HG03108 (cell line): ENCODE measurements at regions not wholly inside any gene's neighbourhood (a gene's known extent, or its start where the extent isn't known, plus 50 kb on each side); places are given as distances from the start of the nearest gene placed in this dataset.
"Not testable (repeated sequence)": the region's sequence is repeated elsewhere in the genome, so short reads cannot be mapped to it uniquely, and the experiment has no call there.

Experiments used
- ATAC-seq: cut with Tn5 transposase; IDR thresholded peaks from one replicate; pipeline ENCODE4 v1.9.1; 2021; ENCODE audit warnings: moderate library complexity; ENCODE audit not compliant: unreplicated experiment

DNA sequence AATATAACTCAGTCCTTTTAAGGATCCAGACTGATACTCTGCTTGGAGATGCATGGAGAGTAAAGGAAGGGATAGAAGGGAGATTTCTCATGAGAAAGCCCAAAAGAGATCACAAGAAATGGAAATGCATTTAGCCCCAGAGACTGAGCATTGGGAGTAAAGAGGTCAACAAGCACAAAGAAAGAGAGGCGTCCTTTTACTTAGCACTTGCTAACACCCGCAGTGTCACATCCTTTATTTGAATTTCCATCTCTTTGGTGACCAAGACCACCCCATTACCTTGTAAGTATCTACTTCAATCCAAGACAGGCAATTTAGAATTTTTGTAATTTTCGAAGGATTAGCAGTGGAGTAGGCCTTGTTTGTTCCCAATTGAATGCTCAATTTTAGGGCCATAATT lies 111.8 kb upstream of the DCC start:
- ATAC-seq = no peak

DNA sequence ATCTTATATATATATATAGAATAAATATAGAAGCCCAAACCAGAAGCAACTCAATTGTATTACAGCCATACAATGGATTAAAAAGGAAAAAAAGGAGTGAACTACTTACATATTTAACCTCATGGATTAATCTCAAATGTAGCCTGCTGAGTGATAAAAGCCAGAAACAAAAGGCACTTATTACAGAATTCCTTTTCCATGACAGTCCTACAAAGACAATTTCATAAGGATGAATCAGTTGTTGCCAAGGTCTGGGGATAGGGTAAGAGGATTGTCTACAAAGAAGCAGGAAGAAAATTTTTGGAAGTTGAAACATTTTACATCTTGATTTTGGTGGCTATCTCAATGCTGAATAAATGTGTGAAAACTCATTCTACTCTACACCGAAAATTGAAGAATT lies 103.9 kb upstream of the DCC start:
- ATAC-seq = no peak

DNA sequence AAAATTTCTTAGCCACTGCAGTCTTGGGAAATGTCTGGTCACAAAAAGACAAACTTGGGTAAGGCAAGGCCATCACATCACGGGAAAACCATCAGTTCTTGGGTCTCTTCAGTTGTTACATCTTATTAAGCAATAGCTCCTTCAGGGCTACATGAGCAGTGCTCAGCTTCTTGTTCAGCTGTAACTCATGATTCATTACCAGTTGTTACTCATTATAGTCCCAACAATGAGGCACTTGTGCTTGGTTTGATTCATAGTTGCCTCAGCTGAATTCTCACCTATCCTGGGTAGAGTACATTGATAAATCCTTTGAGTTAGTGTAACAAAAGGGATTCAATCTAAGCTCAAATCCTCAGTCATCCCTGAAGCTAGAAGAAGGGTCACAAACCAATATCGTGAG lies 102.4 kb upstream of the DCC start:
- no peak for ATAC-seq

DNA sequence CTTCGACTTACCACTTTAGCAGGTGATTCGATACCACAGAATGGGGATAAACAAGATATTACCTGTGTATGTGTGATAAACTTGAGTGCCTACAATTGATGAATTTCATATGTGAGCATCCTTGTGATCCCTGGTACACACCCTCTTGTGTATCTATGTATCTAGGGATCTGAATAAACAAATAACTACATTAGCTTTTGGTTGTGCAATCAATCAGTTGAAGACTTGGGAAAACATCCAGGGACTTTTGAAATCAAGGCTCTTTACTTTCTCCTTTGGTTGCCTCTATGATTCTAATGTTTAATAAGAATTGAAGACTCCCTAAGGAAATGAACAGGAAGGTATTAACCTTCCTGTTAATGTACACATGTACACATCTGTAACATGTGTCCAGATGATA lies 97.3 kb upstream of the DCC start:
- ATAC-seq = no peak

DNA sequence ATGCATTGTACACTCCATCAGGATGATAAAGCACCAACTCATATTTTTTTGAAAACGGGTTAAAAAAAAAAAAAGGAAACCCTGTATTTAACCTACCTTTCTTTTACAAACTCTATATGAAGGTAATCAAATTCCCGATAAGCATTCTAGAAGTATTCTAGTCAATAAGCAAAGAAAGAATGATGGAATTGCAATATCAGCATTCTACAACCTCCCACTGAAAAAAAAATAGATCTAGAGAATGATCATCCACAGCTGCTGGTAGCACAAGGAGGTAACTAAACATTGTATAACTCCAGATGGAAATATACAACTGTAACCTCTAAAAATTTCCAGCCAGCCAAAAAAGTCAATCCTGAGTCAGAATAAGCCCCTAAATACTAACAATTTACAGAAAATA lies 95.3 kb upstream of the DCC start:
- ATAC-seq = no peak

DNA sequence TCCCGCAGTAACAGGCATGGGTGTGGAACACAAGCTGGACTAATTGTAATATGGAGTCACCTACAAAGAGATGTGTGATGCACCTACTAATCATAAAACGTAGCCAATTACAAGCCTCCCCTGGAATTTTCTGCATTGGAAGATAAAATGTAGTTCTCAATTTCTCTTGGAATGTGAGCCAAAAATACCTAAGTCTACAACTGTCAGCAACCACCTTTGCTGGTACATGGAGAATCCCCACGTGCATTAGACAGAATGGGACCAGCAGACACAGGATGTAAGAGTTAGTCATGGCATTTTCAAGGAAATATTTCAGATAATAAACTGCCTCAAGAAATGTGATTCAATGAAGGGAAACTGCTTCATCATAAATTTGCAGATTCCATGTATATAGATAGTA lies 85.6 kb upstream of the DCC start:
- no peak for ATAC-seq

DNA sequence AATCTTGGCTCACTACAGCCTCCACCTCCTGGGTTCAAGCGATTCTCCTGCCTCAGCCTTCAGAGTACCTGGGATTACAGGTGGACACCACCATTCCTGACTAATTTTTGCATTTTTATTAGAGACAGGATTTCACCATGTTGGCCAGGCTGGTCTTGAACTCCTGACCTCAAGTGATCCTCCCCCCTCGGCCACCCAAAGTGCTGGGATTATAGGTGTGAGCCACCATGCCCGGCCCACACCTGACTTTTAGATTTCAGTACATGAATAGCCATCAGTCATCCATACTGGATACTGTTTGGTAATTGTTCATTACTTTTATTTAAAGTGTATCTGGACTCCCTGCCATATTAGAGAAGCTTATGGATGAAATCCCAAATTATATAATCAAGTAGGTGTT lies 82.6 kb upstream of the DCC start:
- not testable (repeated sequence) for ATAC-seq

DNA sequence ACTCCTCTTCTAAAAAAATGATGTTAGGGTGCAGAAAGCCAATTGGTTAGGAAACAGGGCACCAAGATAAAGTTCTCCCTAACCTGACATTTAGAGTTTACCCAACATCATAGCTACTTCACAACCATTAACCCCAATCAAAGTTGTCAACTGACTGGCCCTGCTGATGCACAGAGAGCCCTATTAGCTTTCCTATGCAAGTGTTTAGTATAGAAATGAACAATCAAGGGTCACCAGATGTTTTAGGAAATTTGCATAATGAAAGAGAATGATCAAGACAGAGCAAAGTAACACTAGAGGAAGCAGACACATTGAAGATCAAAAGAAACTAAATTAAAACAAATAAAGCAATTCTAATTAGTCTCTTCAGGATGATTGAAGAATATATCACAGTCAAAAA lies 64.2 kb upstream of the DCC start:
- no peak for ATAC-seq

DNA sequence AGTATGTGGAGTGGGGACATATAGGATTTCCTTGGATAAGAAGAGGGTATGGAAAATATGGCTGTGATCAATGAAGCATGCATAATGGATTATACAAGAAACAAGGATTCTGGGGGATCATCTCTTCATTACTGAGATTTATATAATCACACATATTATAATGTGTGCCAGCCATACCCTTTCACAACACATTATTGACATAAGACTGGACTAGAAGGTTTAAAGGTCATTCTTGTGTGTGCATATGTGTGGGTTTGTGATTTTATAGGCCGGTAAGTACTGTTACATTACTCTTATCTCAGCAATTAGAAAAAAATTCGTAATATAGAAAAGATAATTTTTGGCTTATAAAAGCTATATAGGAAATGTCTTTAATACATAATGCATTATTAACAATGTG lies 62.2 kb upstream of the DCC start:
- ATAC-seq = no peak

DNA sequence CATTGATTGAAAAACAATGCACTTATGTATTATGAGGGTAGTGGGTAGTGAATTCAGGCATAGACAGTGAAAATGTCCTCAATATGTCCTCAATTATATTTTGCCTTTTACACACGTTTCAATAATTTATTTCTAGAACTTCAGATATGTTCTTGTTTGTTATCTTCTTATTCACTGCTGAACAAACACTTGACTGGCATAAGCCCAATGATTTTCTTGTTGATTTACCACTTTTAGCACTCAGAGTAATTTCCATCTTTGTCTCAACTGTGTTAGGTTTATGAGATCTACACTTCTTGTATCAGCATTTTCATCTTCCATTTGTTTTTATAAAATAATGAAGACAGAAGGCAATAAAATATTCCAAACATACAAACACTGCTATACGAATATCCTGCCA lies 61.8 kb upstream of the DCC start:
- ATAC-seq = no peak

DNA sequence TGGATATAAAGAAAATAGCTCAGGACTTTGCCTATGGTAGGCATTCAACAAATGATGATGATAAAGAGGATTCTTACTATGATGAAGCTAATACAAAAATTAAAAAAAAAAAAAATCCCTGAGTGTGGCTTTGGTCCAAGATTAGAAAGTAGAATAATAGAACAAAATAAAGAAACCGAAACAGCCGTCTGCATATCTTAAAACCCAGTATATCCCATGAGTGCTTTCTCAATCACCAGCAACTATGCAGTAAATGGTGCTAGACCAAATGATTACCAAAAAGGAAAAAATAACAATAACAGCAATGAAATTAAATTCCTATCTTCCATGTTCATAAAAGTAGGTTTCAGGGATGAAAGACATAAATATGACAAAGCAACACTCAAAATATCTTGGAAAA lies 59.3 kb upstream of the DCC start:
- no peak for ATAC-seq

DNA sequence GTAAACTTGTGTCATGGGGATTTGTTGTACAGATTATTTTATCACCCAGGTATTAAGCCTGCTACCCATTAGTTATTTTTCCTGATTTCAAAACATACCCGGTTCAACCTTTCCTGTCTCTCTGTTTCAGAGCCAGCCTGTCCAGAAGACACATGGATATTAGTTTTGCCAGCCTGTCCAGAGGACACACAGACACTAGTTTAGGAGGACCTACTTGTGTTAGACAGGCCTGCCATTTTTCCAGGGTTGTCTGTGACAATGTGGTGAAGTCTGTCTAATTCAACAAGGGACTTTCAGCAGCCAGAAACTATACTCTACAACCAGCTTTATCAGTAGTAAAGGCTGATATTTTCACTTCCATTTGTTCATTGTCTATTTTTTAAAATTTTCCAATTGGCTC lies 56.1 kb upstream of the DCC start:
- ATAC-seq = no peak

DNA sequence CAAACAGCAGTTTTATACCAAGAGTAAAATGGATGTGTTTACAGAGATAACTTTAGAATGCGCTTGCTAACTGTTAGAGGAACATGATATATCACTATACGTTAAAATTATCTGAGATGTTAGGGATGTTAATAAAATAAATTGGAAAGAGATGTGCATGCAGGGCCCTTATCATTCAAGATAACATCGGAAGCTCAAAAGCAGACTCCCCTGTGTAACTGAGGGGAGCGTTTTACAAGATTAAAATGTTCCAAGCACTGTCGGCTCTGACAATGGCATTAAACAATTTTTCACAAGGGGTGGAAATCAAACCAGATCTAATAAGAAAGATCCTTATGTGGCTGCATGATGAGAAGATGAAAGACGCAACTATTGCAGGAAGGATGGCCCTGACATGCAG lies 53.3 kb upstream of the DCC start:
- ATAC-seq = no peak

DNA sequence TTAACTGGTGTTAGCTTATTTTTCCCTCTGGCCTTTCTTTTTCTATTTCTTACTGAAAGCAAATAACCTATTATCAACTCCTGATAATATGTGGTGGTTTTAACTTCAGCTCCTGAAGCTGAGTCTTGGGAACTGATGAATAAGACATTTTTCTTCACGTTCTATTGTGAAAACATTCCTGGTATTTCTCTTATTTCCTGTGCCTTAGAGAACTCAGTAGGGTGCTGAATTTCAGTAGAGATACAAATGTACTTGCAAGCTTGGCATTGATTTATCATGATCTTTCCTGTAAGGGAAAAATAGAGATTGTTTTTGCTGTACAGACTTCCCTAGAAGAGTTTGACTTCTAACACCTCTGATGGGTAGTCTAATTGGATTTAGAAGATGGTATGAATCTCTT lies 52.8 kb upstream of the DCC start:
- ATAC-seq = no peak

DNA sequence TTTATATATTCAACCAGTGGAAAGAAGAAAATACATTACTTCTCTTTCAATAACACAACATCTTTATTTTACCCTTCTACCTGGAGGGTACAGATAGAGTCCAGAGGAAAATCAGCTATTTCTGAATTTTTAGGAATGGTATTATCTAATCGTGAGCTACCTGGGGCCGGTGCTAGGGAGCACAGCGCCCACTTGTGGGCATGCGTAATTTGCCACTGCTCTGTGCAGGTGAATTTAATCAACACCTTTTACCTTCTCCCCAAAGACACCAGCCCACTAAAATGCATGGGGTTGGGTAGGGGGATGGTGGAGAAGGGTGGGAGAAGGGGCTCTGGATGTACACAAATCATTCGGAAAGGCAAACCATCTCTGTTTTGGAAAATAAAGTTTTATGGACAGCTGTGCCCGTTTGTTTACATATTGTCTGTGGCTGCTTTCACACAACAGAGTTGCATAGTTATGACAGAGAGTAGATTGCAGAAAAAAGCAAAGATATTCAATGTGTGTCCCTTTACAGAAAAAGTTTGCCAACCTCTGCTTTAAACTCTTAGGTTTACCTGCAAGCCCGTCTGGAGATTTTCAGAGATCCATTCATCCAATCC lies 51.5 kb upstream of the DCC start:
- no peak for ATAC-seq

DNA sequence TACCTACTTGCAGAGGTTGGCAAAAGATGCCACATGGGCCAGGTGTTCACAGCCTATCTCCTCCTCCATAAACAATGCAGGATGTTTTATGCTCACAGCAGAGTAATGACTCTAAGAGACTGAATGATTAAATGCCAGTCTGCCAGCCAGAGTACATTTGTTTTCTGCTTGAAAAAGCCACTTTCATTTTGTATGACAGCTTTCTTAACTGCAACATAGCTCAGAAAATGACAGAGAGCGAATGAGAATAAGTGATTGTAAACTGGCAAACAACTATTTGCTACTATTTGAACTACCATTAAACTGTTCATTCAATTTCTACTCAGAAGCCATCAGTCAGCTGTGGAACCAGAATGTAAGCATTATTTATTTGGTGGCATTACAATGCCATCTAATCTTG lies 50.6 kb upstream of the DCC start:
- ATAC-seq = no peak
